DMS114 treated with DMSO at 0.1 percent for 48 hours (cell line): ENCODE measurements at regions not wholly inside any gene's neighbourhood (a gene's known extent, or its start where the extent isn't known, plus 50 kb on each side); places are given as distances from the start of the nearest gene placed in this dataset.
"Not testable (repeated sequence)": the region's sequence is repeated elsewhere in the genome, so short reads cannot be mapped to it uniquely, and the experiment has no call there.

ENCODE experiments used
- DNase-seq: peaks from one replicate; lab custom pipeline; 2025; ENCODE audit not compliant: unreplicated experiment; lab: John Stamatoyannopoulos, UW

GRCh38 chr4:24211856-24212255, 322.0 kb upstream of the PPARGC1A start:
- DNase-seq = no peak

GRCh38 chr4:24210332-24210902, 320.6 kb upstream of the PPARGC1A start:
- no peak for DNase-seq

GRCh38 chr4:24209906-24210305, 320.1 kb upstream of the PPARGC1A start:
- DNase-seq = no peak

- DNase-seq = no peak
Measured at GRCh38 chr4:24209131-24209530, 319.3 kb upstream of the PPARGC1A start.

DNA sequence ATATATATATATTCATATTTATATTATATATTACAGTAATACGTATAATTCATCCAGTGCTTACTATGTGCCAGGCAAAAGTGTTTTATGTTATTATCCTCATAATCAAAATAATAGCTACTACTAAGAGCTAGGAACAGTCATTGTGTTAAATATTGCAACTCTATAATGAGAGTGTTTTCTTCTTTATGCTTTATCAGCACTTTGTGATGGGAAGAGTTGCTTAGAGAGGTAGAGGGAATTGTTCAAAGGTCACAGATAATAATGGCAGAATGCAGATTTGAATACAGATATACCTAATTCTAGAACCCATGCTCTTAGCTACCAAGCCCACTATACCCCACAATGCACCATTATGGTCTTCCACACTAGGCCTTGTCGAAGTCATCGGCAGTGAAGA, 318.8 kb upstream of the PPARGC1A start:
- no peak for DNase-seq

GRCh38 chr4:24204708-24205107, 314.9 kb upstream of the PPARGC1A start:
- not testable (repeated sequence) for DNase-seq

- DNase-seq = no peak
Measured at GRCh38 chr4:24203926-24204325, 314.1 kb upstream of the PPARGC1A start.

DNA sequence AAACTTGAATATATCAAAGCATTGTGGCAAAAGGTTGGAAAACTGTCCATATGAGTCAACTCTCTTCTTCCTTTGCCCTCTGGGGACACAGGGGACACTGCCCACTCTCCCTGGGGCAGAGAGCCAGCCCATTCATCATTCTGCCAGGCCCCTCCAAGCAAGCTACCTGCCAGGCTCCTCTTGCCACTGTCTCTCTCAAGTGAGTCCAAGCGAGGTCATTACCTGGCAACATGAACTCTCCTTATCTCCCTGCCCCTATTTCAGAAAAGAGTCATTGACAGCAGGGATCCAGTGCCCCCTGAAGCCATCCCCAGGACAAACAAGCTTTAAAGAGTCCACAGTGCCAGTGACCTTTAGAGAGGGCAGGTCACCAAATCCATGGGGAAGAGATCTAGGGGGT, 312.7 kb upstream of the PPARGC1A start:
- no peak for DNase-seq

DNA sequence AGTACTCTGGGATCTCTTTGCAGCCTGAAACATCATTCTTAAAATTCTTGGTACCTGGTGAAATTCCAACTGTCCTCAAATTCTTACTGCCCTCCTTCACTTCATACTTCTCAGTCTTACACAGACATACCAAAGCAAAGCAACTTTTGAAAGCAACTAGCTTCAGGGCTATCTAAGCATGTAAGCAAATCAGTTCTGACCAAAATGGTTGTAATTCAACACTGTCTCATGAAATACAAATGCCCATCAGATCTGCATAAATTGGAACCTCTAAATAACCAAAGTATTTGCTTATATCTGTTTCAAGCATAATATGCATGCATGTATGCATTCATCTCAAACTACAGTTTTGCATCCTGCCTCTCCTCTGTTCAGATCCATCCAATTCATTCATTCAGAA, 308.1 kb upstream of the PPARGC1A start:
- DNase-seq = no peak

DNA sequence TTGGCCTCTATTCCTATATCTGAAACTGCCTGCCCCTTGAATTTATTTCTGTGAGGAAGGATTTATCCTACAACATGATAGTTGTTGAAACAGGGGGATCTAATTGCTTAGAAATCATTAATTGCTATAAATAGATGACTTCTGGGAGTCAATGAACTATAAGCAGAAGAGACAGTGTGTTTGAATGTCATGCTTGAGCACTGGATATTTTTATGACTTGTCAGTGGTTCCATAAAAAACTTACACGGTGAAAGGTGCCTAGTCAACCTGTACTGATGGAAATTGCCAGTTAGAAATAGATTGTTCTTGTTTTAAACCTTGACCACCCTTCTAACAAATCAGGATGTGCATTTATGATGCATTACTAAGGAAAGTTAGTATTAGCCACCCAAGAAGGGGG, 306.9 kb upstream of the PPARGC1A start:
- no peak for DNase-seq

- DNase-seq = no peak
Measured at GRCh38 chr4:24195991-24196736, 306.3 kb upstream of the PPARGC1A start.

- DNase-seq = no peak
Measured at GRCh38 chr4:24192018-24192641, 302.3 kb upstream of the PPARGC1A start.

- DNase-seq = no peak
Measured at GRCh38 chr4:24190761-24191695, 301.2 kb upstream of the PPARGC1A start.

DNA sequence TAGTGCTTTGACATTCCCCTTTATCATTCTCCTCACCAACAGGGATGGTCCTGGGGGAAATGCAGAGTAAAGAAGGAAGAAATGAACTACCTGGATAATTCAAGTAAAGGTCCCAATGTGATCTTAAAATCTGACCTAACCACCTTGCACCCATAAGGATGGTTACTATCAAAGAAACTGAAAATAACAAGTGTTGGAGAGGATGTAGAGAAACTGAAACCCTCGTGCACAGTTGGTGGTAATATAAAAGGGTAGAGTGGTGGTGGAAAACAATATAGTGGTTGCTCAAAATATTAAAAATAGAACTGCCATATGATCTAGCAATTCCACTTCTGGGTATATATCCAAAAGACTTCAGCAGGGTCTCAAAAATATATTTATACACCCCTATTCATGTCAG, 298.6 kb upstream of the PPARGC1A start:
- DNase-seq = no peak

DNA sequence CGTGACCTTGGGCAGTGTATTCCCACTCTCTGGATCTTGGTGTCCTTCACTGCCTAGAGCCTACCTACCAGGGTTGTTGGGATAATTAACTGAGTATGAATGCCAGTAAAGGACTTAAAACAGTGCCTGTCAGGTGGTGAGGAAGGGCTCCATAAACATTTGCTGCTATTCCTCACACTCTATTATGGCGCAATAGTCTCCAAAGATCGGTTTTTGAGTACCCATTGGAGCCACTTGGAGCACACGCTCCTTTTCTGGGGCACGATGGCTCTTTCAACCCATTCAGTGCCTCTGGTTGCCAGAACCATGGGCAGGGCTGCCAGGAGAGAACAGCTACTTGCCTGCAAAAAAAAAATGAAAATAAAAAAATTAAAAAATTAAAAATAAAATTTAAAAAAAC, 296.6 kb upstream of the PPARGC1A start:
- DNase-seq = no peak

DNA sequence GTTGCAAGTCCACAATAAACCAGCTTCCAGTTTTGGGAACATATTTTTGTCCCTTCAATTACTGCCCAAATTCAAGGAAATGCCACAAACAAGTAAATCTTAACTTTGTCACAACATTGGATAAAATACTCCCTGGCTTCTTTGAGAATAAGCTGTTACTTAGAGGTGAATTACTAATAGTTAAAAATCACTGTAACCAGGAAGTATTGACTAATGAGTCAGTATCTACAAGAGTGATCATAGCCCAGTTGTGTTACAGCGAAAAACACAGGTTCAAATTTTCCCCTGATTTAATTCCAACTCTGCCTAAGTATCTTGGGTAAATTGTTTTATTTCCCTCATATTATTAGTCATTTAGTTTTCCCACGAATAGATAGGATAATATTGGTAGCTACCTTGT, 291.2 kb upstream of the PPARGC1A start:
- DNase-seq = no peak

- no peak for DNase-seq
Measured at GRCh38 chr4:24180586-24180985, 290.7 kb upstream of the PPARGC1A start.

GRCh38 chr4:24179201-24179840, 289.5 kb upstream of the PPARGC1A start:
- no peak for DNase-seq

DNA sequence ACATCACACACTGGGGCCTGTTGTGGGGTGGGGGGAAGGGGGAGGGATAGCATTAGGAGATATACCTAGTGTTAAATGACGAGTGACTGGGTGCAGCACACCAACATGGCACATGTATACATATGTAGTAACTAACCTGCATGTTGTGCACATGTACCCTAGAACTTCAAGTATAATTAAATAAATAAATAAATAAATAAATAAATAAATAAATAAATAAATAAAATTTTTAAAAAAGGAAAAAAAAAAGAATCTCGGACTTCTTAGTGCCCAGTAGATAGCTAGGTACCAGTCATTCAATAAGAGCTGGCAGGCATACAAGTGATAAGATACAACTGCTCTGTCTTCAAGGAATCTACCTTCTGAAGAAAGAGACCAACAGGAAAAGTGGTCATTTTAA, 287.6 kb upstream of the PPARGC1A start:
- DNase-seq = not testable (repeated sequence)

DNA sequence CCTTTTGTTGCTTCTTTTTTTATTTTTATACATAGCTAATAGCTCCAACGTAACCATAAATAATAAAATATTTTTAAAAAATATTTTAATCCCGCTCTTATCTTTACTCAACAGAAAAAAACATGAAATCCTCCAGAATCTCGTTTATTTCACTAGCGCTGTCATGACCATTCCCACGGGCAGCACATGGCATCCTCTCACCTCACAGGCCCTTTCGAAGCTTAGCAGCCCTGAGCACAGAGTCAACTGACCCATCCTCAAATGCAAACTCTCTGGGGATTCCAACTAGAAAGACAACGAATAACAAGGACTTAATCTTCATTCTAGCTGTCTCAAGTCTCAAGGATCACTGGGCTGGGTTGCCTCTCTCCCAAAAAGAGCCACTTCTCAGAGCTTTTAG, 285.9 kb upstream of the PPARGC1A start:
- no peak for DNase-seq

GRCh38 chr4:24174602-24175001, 284.8 kb upstream of the PPARGC1A start:
- DNase-seq = no peak
